Hindlimb muscle (tissue), 1 donor: ENCODE measurements at regions not wholly inside any gene's neighbourhood (a gene's known extent, or its start where the extent isn't known, plus 50 kb on each side); places are given as distances from the start of the nearest gene placed in this dataset.

Experiments
- DNase-seq: peaks from one replicate; pipeline ENCODE4 v3.0.0-alpha.2; 2013

- DNase-seq: peak; percentile 84
These were observed 356.4 kb upstream of the DDHD1 start for GRCh38 chr14:53509276-53510244.

GRCh38 chr14:53501361-53502211 is 348.5 kb upstream of the DDHD1 start:
- DNase-seq: no peak

- no peak for DNase-seq
These were observed 347.1 kb upstream of the DDHD1 start for GRCh38 chr14:53500191-53500590.

GRCh38 chr14:53496668-53497067 is 343.5 kb upstream of the DDHD1 start:
- DNase-seq: no peak

- no peak for DNase-seq
These were observed 342.8 kb upstream of the DDHD1 start for GRCh38 chr14:53495846-53496343.

GRCh38 chr14:53494587-53494986 is 341.5 kb upstream of the DDHD1 start:
- DNase-seq: no peak

GRCh38 chr14:53493860-53494259 is 340.7 kb upstream of the DDHD1 start:
- DNase-seq: no peak

- no peak for DNase-seq
These were observed 340.2 kb upstream of the DDHD1 start for GRCh38 chr14:53493320-53493719.

- DNase-seq: no peak
These were observed 338.8 kb upstream of the DDHD1 start for GRCh38 chr14:53491884-53492277.

GRCh38 chr14:53491256-53491883 is 338.2 kb upstream of the DDHD1 start:
- DNase-seq: no peak

- DNase-seq: no peak
These were observed 325.1 kb upstream of the DDHD1 start for GRCh38 chr14:53478174-53478573.

- DNase-seq: no peak
These were observed 320.4 kb upstream of the DDHD1 start for GRCh38 chr14:53473480-53473879.

- DNase-seq: no peak
These were observed 319.2 kb upstream of the DDHD1 start for GRCh38 chr14:53472306-53472705.

GRCh38 chr14:53470351-53471043 is 317.4 kb upstream of the DDHD1 start:
- no peak for DNase-seq

- DNase-seq: no peak
These were observed 315.8 kb upstream of the DDHD1 start for GRCh38 chr14:53468876-53469275.

GRCh38 chr14:53464376-53464775 is 311.3 kb upstream of the DDHD1 start:
- no peak for DNase-seq

- DNase-seq: no peak
These were observed 310.0 kb upstream of the DDHD1 start for GRCh38 chr14:53462931-53463778.

GRCh38 chr14:53461858-53462257 is 308.7 kb upstream of the DDHD1 start:
- DNase-seq: no peak

- DNase-seq: no peak
These were observed 307.4 kb upstream of the DDHD1 start for GRCh38 chr14:53460544-53460943.

GRCh38 chr14:53458368-53458814 is 305.3 kb upstream of the DDHD1 start:
- no peak for DNase-seq

- DNase-seq: no peak
These were observed 303.8 kb upstream of the DDHD1 start for GRCh38 chr14:53456931-53457330.
